Mesenchymal stem cell (in vitro differentiated cells and primary cell): ENCODE measurements at regions not wholly inside any gene's neighbourhood (a gene's known extent, or its start where the extent isn't known, plus 50 kb on each side); places are given as distances from the start of the nearest gene placed in this dataset.
A peak's percentile ranks its signal among the peaks of the same experiment; 100 is the strongest.

Source experiments
- DNase-seq: peaks from one replicate; pipeline ENCODE4 v3.0.0-alpha.2; 2013
- H2AFZ ChIP-seq: one replicate; pipeline ENCODE4 v1.6.1; 2013; ENCODE audit warnings: low read depth, mild to moderate bottlenecking, control low read depth, inconsistent platforms, low read length, moderate library complexity
- H2AK5ac ChIP-seq: 2 replicates; pipeline ENCODE4 v1.6.1; 2013; ENCODE audit warnings: low read length, moderate library complexity, mild to moderate bottlenecking, inconsistent platforms; ENCODE audit not compliant: severe bottlenecking
- H2BK120ac ChIP-seq: one replicate; pipeline ENCODE4 v1.6.1; 2013; ENCODE audit warnings: low read depth, mild to moderate bottlenecking, inconsistent platforms, low read length, moderate library complexity
- H2BK12ac ChIP-seq, 2 experiments: one replicate each; pipeline ENCODE4 v1.6.1; 2013; ENCODE audit warnings: inconsistent platforms in 2 of 2, low read length in 2 of 2, mild to moderate bottlenecking in 2 of 2, moderate library complexity in 2 of 2, control low read depth in 1 of 2
- H2BK15ac ChIP-seq: one replicate; pipeline ENCODE4 v1.6.1; 2013; ENCODE audit warnings: mild to moderate bottlenecking, low read depth, inconsistent platforms; ENCODE audit not compliant: poor library complexity, severe bottlenecking
- H2BK5ac ChIP-seq: 2 replicates; pipeline ENCODE4 v1.6.1; 2013; ENCODE audit warnings: low read depth, mild to moderate bottlenecking, low read length, control low read depth, inconsistent platforms; ENCODE audit not compliant: poor library complexity, severe bottlenecking
- H3K14ac ChIP-seq, 2 experiments: one replicate each; pipeline ENCODE4 v1.6.1; 2013; ENCODE audit warnings: inconsistent platforms in 2 of 2, low read length in 2 of 2, control low read depth in 1 of 2, mild to moderate bottlenecking in 1 of 2, moderate library complexity in 1 of 2
- H3K18ac ChIP-seq, 2 experiments: one replicate each; pipeline ENCODE4 v1.6.1; 2013; ENCODE audit warnings: inconsistent platforms in 2 of 2, low read length in 2 of 2, control low read depth in 1 of 2, low read depth in 1 of 2, mild to moderate bottlenecking in 1 of 2
- H3K23ac ChIP-seq, 2 experiments: one replicate each; pipeline ENCODE4 v1.6.1; 2013; ENCODE audit warnings: inconsistent platforms in 2 of 2, low read length in 2 of 2, mild to moderate bottlenecking in 2 of 2, moderate library complexity in 2 of 2, control low read depth in 1 of 2
- H3K27ac ChIP-seq: 2 replicates; pipeline ENCODE4 v1.5.1; 2013; ENCODE audit warnings: mild to moderate bottlenecking, moderate library complexity, low read length, control low read depth, inconsistent platforms; ENCODE audit not compliant: poor library complexity, severe bottlenecking
- H3K27me3 ChIP-seq, 2 experiments: 2 replicates each; pipeline versions ENCODE4 v1.6.1 to v1.7.0; 2013; ENCODE audit warnings: low read length in 2 of 2, mild to moderate bottlenecking in 2 of 2, moderate library complexity in 2 of 2, control low read depth in 1 of 2, inconsistent platforms in 1 of 2; ENCODE audit not compliant: control insufficient read depth in 1 of 2, insufficient read depth in 1 of 2
- H3K36me3 ChIP-seq, 2 experiments: 2 replicates each; pipeline versions ENCODE4 v1.6.1 to v1.7.0; 2013; ENCODE audit warnings: low read length in 2 of 2, control low read depth in 1 of 2, inconsistent platforms in 1 of 2, low read depth in 1 of 2, mild to moderate bottlenecking in 1 of 2; ENCODE audit not compliant: insufficient read depth in 2 of 2, control insufficient read depth in 1 of 2
- H3K4ac ChIP-seq, 2 experiments: one replicate each; pipeline ENCODE4 v1.6.1; 2013; ENCODE audit warnings: inconsistent platforms in 2 of 2, low read length in 2 of 2, mild to moderate bottlenecking in 2 of 2, moderate library complexity in 2 of 2, control low read depth in 1 of 2, low read depth in 1 of 2
- H3K4me1 ChIP-seq: 2 replicates; pipeline ENCODE4 v1.6.1; 2013; ENCODE audit warnings: low read depth, low read length, control low read depth; ENCODE audit not compliant: control insufficient read depth, insufficient read depth
- H3K4me2 ChIP-seq: 2 replicates; pipeline ENCODE4 v1.6.1; 2013; ENCODE audit warnings: low read length, mild to moderate bottlenecking, inconsistent platforms; ENCODE audit not compliant: poor library complexity, severe bottlenecking
- H3K4me3 ChIP-seq, 2 experiments: 2 replicates each; pipeline versions ENCODE4 v1.5.1 to v1.7.0; 2013; ENCODE audit warnings: low read length in 2 of 2, mild to moderate bottlenecking in 2 of 2, control low read depth in 1 of 2, low read depth in 1 of 2; ENCODE audit not compliant: insufficient read depth in 1 of 2
- H3K79me1 ChIP-seq: replicated peaks from 2 replicates; pipeline ENCODE4 v1.6.1; 2013; ENCODE audit warnings: mild to moderate bottlenecking, control low read depth, low read length, inconsistent platforms; ENCODE audit not compliant: poor library complexity, severe bottlenecking
- H3K9ac ChIP-seq: 2 replicates; pipeline ENCODE4 v1.7.0; 2013; ENCODE audit warnings: mild to moderate bottlenecking, low read length, moderate library complexity
- H3K9me3 ChIP-seq: 2 replicates; pipeline ENCODE4 v1.7.0; 2013; ENCODE audit warnings: mild to moderate bottlenecking, low read length; ENCODE audit not compliant: control insufficient read depth
- H4K8ac ChIP-seq: one replicate; pipeline ENCODE4 v1.6.1; 2013; ENCODE audit warnings: inconsistent platforms, mild to moderate bottlenecking, low read length, moderate library complexity
- H4K91ac ChIP-seq: one replicate; pipeline ENCODE4 v1.6.1; 2013; ENCODE audit warnings: mild to moderate bottlenecking, low read length, inconsistent platforms
- WGBS: methylation state at CpG from one replicate; pipeline ENCODE4 v1.1.7; 2013; ENCODE audit warnings: mixed read lengths; 5-methylcytosine and 5-hydroxymethylcytosine counted together

DNA sequence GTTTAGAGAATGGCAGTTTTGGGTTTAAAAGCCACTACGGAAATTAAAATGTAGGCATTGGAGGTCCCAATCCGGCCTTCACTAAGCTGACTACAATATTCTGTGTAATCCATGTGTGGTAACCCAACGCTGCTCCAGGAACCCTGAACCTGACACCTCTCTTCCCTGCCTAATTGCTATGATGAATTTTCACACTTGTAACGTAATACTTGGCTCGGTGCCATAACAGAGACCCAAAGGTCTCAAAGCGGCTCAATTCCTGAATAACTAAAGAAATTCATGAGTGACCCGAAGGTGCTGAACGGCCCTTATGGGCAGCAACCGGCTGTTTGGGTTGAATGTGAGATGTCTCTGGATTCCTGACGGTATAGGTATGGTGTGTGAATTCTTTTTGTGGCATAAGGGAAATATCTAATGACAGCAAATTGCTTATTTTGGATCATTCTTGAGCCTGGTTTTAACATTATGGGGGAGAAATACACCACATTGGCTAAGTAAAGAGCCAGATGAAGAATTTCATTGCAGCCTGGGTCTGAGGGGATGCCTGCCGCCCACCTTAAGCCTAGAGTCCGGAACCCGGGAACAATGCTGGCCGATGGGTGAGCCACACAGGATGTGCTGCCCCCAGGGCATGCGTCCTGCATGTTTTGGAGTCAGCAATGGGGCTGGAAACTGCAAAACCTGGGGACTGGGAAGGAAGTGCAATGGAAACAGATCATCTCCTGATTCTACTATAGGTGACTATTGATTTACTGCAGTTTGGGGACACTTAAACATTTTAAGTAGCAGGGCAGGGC is 69.7 kb upstream of the FZD8 start:
- DNase-seq, result no peak

DNA sequence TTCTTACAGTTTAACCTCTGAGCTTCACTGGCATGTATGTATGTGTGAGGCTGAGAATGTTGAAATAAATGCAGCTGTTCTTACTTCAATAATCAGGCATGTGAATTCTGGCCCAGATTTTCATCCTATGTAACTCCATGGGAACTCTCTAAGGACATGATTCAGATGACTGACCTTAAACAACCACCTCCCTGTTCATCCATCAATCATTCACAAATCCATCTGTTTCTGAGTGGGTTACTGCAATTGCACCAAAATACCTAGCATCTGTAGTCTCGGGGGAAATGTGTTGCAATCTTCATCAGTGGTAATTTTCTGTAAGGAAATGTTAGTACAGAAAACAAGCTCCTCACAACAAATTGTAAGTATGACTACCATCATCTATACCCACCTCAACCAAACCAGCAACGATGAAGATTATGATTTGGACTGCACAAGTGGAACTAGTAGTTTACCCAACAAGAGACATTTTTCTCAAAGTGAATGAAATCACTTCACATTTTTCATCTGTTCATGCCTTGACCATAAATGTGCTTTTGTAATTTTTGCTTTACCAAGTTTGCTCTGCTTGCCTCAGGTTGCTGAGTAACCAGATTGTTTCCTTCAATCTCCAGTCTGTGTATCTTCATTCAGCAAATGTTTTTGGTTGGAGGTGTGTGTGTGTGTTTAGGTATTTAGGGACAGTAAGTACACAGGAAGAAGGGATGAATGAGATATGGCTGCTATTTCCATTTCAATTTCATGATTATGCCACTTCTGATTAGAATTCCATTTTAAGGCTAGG is 65.7 kb upstream of the FZD8 start:
- peaks cover 8% of the 10 kb centered on the region for H3K9me3 ChIP-seq
- no peaks in the 10 kb centered on the region for H3K36me3 ChIP-seq
- no peak for DNase-seq
- H4K8ac ChIP-seq, result no peak overlapping the region
- H2AFZ ChIP-seq, result no peak overlapping the region
- H3K4me1 ChIP-seq, result peaks cover 9% of the 10 kb centered on the region
- peak overlapping the region; percentile 81 for H3K27ac ChIP-seq
- H2BK12ac ChIP-seq, result no peak overlapping the region
- H3K27me3 ChIP-seq, result peaks cover 0 to 12% of the 10 kb centered on the region in 2 experiments
- no peak overlapping the region for H2BK15ac ChIP-seq
- no peak overlapping the region for H3K23ac ChIP-seq
- WGBS, result 100% methylated on average over 1 of the region's 2 CpGs
- H4K91ac ChIP-seq, result no peak overlapping the region
- no peak overlapping the region for H3K4ac ChIP-seq
- H3K9ac ChIP-seq, result no peak overlapping the region
- no peak overlapping the region for H2BK5ac ChIP-seq
- no peaks in the 10 kb centered on the region for H3K79me1 ChIP-seq
- no peak overlapping the region for H3K18ac ChIP-seq
- H2BK120ac ChIP-seq, result no peak overlapping the region
- H3K4me3 ChIP-seq, result no peak overlapping the region
- no peak overlapping the region for H3K14ac ChIP-seq
- H2AK5ac ChIP-seq, result no peak overlapping the region
- H3K4me2 ChIP-seq, result no peak overlapping the region

More for the DNA sequence above, 69.7 kb upstream of the FZD8 start:
- H4K91ac ChIP-seq, result no peak overlapping the region
- peaks cover 2% of the 10 kb centered on the region for H3K9me3 ChIP-seq
- H3K14ac ChIP-seq, result no peak overlapping the region
- peak overlapping the region in 1 of 2 experiments; percentile 37 for H3K18ac ChIP-seq
- WGBS, result 76% methylated on average over 15 of the region's 15 CpGs
- peaks cover 4% of the 10 kb centered on the region for H3K4me1 ChIP-seq
- H2BK15ac ChIP-seq, result peak overlapping the region; percentile 48
- no peak overlapping the region for H2BK120ac ChIP-seq
- H3K4ac ChIP-seq, result no peak overlapping the region
- H3K79me1 ChIP-seq, result no peaks in the 10 kb centered on the region
- H3K27me3 ChIP-seq, result peaks cover 0 to 14% of the 10 kb centered on the region in 2 experiments
- H2AFZ ChIP-seq, result no peak overlapping the region
- no peak overlapping the region for H4K8ac ChIP-seq
- no peak overlapping the region for H2BK5ac ChIP-seq
- no peak overlapping the region for H3K9ac ChIP-seq
- H3K27ac ChIP-seq, result no peak overlapping the region
- no peak overlapping the region for H3K23ac ChIP-seq
- H3K4me3 ChIP-seq, result no peak overlapping the region
- H2AK5ac ChIP-seq, result no peak overlapping the region
- H3K36me3 ChIP-seq, result no peaks in the 10 kb centered on the region
- H3K4me2 ChIP-seq, result no peak overlapping the region
- no peak overlapping the region for H2BK12ac ChIP-seq

DNA sequence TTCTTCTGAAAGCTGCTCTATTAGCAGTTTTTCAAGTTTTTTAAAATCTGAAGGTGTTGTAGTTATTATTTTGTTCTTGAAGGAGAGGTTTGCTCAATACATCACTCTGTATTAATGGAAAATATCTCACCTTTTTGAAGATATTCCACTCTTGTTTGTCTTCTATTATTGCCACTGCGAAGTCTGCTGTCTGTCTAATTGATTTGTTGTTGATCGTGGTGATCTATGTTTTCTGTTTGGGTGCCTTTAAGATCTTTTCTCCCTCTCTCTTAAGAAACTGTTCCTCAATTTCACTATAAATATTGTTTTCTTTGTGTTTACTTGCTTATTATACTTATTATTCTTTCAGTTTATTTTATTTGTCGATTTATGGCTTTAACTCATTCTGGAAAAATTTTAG is 64.9 kb upstream of the FZD8 start:
- no peak overlapping the region for H4K91ac ChIP-seq
- H2BK5ac ChIP-seq, result no peak overlapping the region
- peaks cover 9% of the 10 kb centered on the region for H3K4me1 ChIP-seq
- H2BK15ac ChIP-seq, result no peak overlapping the region
- no peak for DNase-seq
- H3K4me2 ChIP-seq, result no peak overlapping the region
- H4K8ac ChIP-seq, result no peak overlapping the region
- H3K18ac ChIP-seq, result no peak overlapping the region
- no peak overlapping the region for H3K9ac ChIP-seq
- no peak overlapping the region for H2AFZ ChIP-seq
- WGBS, result no CpG with 5 or more reads among the region's 3 CpGs
- H3K4ac ChIP-seq, result no peak overlapping the region
- no peak overlapping the region for H2BK12ac ChIP-seq
- H3K27ac ChIP-seq, result no peak overlapping the region
- H2BK120ac ChIP-seq, result no peak overlapping the region
- no peak overlapping the region for H3K4me3 ChIP-seq
- no peak overlapping the region for H3K14ac ChIP-seq
- H3K9me3 ChIP-seq, result peaks cover 8% of the 10 kb centered on the region
- H2AK5ac ChIP-seq, result no peak overlapping the region
- no peaks in the 10 kb centered on the region for H3K36me3 ChIP-seq
- H3K79me1 ChIP-seq, result no peaks in the 10 kb centered on the region
- H3K23ac ChIP-seq, result no peak overlapping the region
- H3K27me3 ChIP-seq, result peaks cover 0 to 6% of the 10 kb centered on the region in 2 experiments

DNA sequence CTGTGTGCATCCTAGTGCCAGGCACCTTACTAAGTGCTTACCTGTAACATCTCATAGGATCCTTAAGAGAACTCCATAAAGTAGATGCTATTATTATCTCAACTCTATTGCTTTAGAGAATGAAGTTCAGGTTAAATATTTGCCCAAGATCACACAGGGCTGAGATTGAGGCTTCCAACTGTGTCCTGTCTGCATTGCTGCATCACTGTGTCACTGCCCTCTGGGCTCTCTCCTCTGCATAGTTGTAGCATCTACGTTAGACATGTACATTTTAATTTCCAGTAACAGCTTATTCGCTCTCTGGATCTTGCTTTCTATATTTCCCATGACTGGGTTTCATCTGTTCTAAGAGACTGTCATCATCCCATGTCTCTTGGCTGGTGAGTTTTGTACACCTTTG is 63.6 kb upstream of the FZD8 start:
- DNase-seq, result no peak
- Histone ChIP-seq H2BK15ac (no peak overlapping the region), H4K91ac (no peak overlapping the region), H4K8ac (no peak overlapping the region), H2BK120ac (no peak overlapping the region), H3K4ac (no peak overlapping the region), H3K9me3 (peaks cover 8% of the 10 kb centered on the region), H3K4me1 (peaks cover 9% of the 10 kb centered on the region), H3K27ac (peak overlapping the region; percentile 72), H3K9ac (no peak overlapping the region), H3K4me3 (no peak overlapping the region), H2AFZ (no peak overlapping the region), H3K23ac (no peak overlapping the region), H3K27me3 (peaks cover 0 to 4% of the 10 kb centered on the region in 2 experiments), H3K79me1 (no peaks in the 10 kb centered on the region), H3K36me3 (no peaks in the 10 kb centered on the region), H2BK12ac (no peak overlapping the region), H3K4me2 (no peak overlapping the region), H2AK5ac (no peak overlapping the region), H3K14ac (no peak overlapping the region), H2BK5ac (no peak overlapping the region), H3K18ac (no peak overlapping the region)
- WGBS, result 94% methylated on average over 2 of the region's 2 CpGs
